ENCODE measurements at regions not wholly inside any gene's neighbourhood (a gene's known extent, or its start where the extent isn't known, plus 50 kb on each side); places are given as distances from the start of the nearest gene placed in this dataset.

DNA sequence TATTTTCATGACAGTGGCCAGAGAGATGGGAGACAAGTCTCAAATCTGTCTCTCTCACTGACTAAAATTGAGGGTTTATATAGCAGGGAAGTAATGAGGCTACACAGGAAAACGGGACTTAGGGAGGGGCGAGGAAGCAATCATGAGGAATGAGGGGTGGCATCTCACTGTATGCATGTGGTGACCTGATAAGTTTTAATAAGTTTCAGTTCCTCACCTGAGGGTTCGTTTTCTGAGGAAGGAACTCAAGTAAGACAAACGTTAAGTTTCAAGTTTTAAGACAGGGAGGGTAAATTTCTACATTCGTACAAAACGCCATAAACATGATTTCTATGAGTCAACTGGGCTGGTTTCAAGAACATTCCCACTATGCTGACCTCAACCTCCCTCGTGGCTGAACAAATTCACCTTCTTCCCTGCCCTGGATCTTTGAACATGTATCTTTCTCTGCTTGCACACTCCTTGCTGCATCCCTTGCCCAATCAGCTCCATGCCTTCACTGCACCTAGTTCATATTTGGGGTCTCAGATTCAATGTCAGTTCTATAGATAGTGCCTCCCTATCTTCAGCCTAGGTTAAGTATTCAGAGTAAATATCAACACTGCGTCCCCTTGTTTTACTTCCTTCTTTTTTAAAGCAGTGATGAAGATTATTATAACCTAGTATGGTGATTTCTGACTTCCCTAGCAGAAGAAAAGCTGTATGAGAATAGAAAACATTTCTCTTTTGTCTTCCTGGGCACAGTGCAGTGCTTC, 53.3 kb upstream of the CNTNAP5 start:
- TF ChIP-seq, protein P1, sequence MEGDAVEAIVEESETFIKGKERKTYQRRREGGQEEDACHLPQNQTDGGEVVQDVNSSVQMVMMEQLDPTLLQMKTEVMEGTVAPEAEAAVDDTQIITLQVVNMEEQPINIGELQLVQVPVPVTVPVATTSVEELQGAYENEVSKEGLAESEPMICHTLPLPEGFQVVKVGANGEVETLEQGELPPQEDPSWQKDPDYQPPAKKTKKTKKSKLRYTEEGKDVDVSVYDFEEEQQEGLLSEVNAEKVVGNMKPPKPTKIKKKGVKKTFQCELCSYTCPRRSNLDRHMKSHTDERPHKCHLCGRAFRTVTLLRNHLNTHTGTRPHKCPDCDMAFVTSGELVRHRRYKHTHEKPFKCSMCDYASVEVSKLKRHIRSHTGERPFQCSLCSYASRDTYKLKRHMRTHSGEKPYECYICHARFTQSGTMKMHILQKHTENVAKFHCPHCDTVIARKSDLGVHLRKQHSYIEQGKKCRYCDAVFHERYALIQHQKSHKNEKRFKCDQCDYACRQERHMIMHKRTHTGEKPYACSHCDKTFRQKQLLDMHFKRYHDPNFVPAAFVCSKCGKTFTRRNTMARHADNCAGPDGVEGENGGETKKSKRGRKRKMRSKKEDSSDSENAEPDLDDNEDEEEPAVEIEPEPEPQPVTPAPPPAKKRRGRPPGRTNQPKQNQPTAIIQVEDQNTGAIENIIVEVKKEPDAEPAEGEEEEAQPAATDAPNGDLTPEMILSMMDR (conservative IDR thresholded peaks at IDR 0.05 in 1 of 2, IDR thresholded peaks at IDR 0.05 in 1 of 2; ENCODE audit: extremely low read depth in 1 of 2, insufficient read depth in 1 of 2, low read depth in 1 of 2, low read length in 2 of 2): no peak
- no peak for TF ChIP-seq EZH2 (IDR thresholded peaks at IDR 0.05; ENCODE audit: borderline replicate concordance, low read length)
